Fibroblast of skin of back (primary cell): ENCODE measurements at regions not wholly inside any gene's neighbourhood (a gene's known extent, or its start where the extent isn't known, plus 50 kb on each side); places are given as distances from the start of the nearest gene placed in this dataset.

Source experiments
- DNase-seq: peaks from one replicate; pipeline ENCODE4 v3.0.0-alpha.2; 2013

- peak; percentile 64 for DNase-seq
Measured at GRCh38 chr20:52859156-52859876, 112.8 kb upstream of the TSHZ2 start.

GRCh38 chr20:52852714-52853113 is 119.4 kb upstream of the TSHZ2 start:
- no peak for DNase-seq

GRCh38 chr20:52847731-52848359 is 124.3 kb upstream of the TSHZ2 start:
- no peak for DNase-seq

GRCh38 chr20:52847029-52847660 is 125.0 kb upstream of the TSHZ2 start:
- DNase-seq = no peak

GRCh38 chr20:52845044-52845443 is 127.1 kb upstream of the TSHZ2 start:
- no peak for DNase-seq

GRCh38 chr20:52843425-52843824 is 128.7 kb upstream of the TSHZ2 start:
- DNase-seq = no peak

- no peak for DNase-seq
Measured at GRCh38 chr20:52841003-52841402, 131.2 kb upstream of the TSHZ2 start.

- no peak for DNase-seq
Measured at GRCh38 chr20:52840041-52840440, 132.1 kb upstream of the TSHZ2 start.

GRCh38 chr20:52838510-52839241 is 133.5 kb upstream of the TSHZ2 start:
- no peak for DNase-seq

- no peak for DNase-seq
Measured at GRCh38 chr20:52837378-52837777, 134.8 kb upstream of the TSHZ2 start.

GRCh38 chr20:52833901-52834300 is 138.3 kb upstream of the TSHZ2 start:
- DNase-seq = no peak

GRCh38 chr20:52832151-52832774 is 139.9 kb upstream of the TSHZ2 start:
- no peak for DNase-seq

GRCh38 chr20:52830598-52830997 is 141.6 kb upstream of the TSHZ2 start:
- no peak for DNase-seq

- DNase-seq = no peak
Measured at GRCh38 chr20:52829111-52829510, 143.0 kb upstream of the TSHZ2 start.

- DNase-seq = peak; percentile 61
Measured at GRCh38 chr20:52828199-52828598, 144.0 kb upstream of the TSHZ2 start.

GRCh38 chr20:52826722-52827121 is 145.4 kb upstream of the TSHZ2 start:
- DNase-seq = no peak

GRCh38 chr20:52826321-52826720 is 145.8 kb upstream of the TSHZ2 start:
- no peak for DNase-seq

GRCh38 chr20:52824494-52825216 is 147.5 kb upstream of the TSHZ2 start:
- no peak for DNase-seq

- DNase-seq = no peak
Measured at GRCh38 chr20:52823303-52823702, 148.9 kb upstream of the TSHZ2 start.

- no peak for DNase-seq
Measured at GRCh38 chr20:52820641-52821292, 151.4 kb upstream of the TSHZ2 start.

- DNase-seq = no peak
Measured at GRCh38 chr20:52818491-52818890, 153.7 kb upstream of the TSHZ2 start.

GRCh38 chr20:52817981-52818380 is 154.2 kb upstream of the TSHZ2 start:
- DNase-seq = no peak
